B cell (primary cell): ENCODE measurements at regions not wholly inside any gene's neighbourhood (a gene's known extent, or its start where the extent isn't known, plus 50 kb on each side); places are given as distances from the start of the nearest gene placed in this dataset.

Experiments
- EZH2 ChIP-seq: IDR thresholded peaks from 2 replicates; pipeline ENCODE4 v1.6.1; 2012; ENCODE audit warnings: borderline replicate concordance, low read depth, mild to moderate bottlenecking, moderate library complexity, low read length; ENCODE audit not compliant: insufficient read depth, poor library complexity, severe bottlenecking
- TF ChIP-seq, protein P1 (sequence below): fragments of 200-600 bp; IDR thresholded peaks from one replicate; pipeline ENCODE4 v1.8.0; 2022; ENCODE audit warnings: antibody characterized with exemption, mild to moderate bottlenecking

DNA sequence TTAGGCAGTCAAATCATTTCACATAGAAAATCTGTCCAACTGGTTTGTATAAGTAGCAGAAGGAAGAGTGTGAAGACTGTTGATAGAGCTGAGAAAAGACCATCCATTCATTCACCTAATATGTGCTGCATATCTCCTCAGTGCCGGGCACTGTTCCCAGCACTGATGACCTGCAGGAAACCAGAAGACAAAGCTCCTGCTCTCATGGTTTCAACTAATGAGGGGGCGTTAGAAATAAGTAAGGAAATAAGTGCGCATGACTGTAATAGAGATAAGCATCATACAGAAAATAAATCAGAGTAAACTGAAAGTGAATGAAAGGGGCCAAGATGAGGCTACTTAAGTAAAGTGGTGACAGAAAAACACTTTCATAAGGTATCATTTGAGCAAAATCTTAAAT is 427.5 kb upstream of the CDH20 start:
- TF ChIP-seq, protein P1, sequence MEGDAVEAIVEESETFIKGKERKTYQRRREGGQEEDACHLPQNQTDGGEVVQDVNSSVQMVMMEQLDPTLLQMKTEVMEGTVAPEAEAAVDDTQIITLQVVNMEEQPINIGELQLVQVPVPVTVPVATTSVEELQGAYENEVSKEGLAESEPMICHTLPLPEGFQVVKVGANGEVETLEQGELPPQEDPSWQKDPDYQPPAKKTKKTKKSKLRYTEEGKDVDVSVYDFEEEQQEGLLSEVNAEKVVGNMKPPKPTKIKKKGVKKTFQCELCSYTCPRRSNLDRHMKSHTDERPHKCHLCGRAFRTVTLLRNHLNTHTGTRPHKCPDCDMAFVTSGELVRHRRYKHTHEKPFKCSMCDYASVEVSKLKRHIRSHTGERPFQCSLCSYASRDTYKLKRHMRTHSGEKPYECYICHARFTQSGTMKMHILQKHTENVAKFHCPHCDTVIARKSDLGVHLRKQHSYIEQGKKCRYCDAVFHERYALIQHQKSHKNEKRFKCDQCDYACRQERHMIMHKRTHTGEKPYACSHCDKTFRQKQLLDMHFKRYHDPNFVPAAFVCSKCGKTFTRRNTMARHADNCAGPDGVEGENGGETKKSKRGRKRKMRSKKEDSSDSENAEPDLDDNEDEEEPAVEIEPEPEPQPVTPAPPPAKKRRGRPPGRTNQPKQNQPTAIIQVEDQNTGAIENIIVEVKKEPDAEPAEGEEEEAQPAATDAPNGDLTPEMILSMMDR: no peak
- TF ChIP-seq EZH2: no peak
